ENCODE measurements at regions not wholly inside any gene's neighbourhood (a gene's known extent, or its start where the extent isn't known, plus 50 kb on each side); places are given as distances from the start of the nearest gene placed in this dataset.

GRCh38 chr11:122277493-122277892, 161.5 kb upstream of the BLID start:
- no peaks in the 10 kb centered on the region for H3K36me3 ChIP-seq
- TF ChIP-seq EP300 (IDR thresholded peaks at IDR 0.05) (no peak), POLR2A (IDR thresholded peaks at IDR 0.05) (no peak)
- TF ChIP-seq, protein P1, sequence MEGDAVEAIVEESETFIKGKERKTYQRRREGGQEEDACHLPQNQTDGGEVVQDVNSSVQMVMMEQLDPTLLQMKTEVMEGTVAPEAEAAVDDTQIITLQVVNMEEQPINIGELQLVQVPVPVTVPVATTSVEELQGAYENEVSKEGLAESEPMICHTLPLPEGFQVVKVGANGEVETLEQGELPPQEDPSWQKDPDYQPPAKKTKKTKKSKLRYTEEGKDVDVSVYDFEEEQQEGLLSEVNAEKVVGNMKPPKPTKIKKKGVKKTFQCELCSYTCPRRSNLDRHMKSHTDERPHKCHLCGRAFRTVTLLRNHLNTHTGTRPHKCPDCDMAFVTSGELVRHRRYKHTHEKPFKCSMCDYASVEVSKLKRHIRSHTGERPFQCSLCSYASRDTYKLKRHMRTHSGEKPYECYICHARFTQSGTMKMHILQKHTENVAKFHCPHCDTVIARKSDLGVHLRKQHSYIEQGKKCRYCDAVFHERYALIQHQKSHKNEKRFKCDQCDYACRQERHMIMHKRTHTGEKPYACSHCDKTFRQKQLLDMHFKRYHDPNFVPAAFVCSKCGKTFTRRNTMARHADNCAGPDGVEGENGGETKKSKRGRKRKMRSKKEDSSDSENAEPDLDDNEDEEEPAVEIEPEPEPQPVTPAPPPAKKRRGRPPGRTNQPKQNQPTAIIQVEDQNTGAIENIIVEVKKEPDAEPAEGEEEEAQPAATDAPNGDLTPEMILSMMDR (IDR thresholded peaks at IDR 0.05), result no peak
- 85 to 87% methylated on average over 4 of the region's 4 CpGs for WGBS, 2 donors
- no peak for DNase-seq (ENCODE audit: low spot score in 2 of 2)
- H3K4me1 ChIP-seq, result no peaks in the 10 kb centered on the region
- H3K9me3 ChIP-seq, result no peaks in the 10 kb centered on the region
- no peak overlapping the region for H3K4me3 ChIP-seq
- no peak overlapping the region for H3K27ac ChIP-seq
- no peaks in the 10 kb centered on the region for H3K27me3 ChIP-seq

DNA sequence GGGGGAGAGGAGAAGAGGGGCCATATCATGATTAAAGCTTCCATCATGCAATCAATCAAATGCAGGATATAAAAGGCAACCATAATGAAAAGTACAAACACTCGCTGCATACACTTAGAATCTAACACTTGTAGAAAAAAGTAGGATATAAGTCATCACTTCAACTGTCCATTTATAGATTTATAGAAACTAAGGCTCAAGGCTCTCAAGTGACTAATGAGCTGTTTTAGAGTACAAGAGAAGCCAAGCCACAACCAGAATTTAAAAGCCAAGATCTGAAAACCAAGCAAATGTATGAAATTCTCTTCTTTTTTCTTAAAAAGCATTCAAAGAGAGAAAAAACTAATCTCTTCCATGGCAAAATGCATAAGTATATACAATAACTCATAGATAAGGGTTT, 160.2 kb upstream of the BLID start:
- no peak for DNase-seq (ENCODE audit: low spot score in 2 of 2)
- H3K27me3 ChIP-seq, result no peaks in the 10 kb centered on the region
- H3K4me3 ChIP-seq, result no peak overlapping the region
- H3K9me3 ChIP-seq, result no peaks in the 10 kb centered on the region
- no peaks in the 10 kb centered on the region for H3K36me3 ChIP-seq
- H3K4me1 ChIP-seq, result no peaks in the 10 kb centered on the region
- H3K27ac ChIP-seq, result no peak overlapping the region
- WGBS, 2 donors, result 88 to 96% methylated on average over 1 of the region's 1 CpG
- no peak for TF ChIP-seq EP300 (IDR thresholded peaks at IDR 0.05)
- no peak for TF ChIP-seq POLR2A (IDR thresholded peaks at IDR 0.05)
- TF ChIP-seq, protein P1 (IDR thresholded peaks at IDR 0.05), result no peak

DNA sequence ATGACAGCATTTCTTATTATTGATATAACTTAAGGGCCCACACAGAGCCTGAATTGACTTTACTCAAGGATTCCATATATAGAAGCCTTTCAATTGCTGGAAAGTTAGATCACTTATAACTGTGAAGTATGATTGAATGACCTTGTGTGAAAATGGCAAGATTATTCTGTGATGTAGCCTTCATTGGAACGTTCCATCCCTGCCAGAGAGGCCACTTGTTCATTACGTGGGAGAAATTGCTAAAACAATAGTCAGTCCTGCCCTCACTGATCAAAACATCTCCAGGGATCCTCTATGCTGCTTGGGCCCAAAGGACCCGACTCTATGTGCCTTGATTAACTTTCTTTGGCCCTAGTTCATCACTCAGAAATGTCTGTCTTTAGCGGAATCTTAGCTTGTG, 159.5 kb upstream of the BLID start:
- TF ChIP-seq, protein P1 (IDR thresholded peaks at IDR 0.05), result no peak
- TF ChIP-seq POLR2A (IDR thresholded peaks at IDR 0.05) (no peak), EP300 (IDR thresholded peaks at IDR 0.05) (no peak)
- Histone ChIP-seq H3K4me3 (no peak overlapping the region), H3K9me3 (no peaks in the 10 kb centered on the region), H3K27me3 (no peaks in the 10 kb centered on the region), H3K36me3 (no peaks in the 10 kb centered on the region), H3K27ac (no peak overlapping the region), H3K4me1 (no peaks in the 10 kb centered on the region)
- WGBS, 2 donors, result 34 to 35% methylated on average over 4 of the region's 4 CpGs
- DNase-seq (ENCODE audit: low spot score in 2 of 2), result no peak

GRCh38 chr11:122273476-122274191, 157.6 kb upstream of the BLID start:
- Histone ChIP-seq H3K36me3 (no peaks in the 10 kb centered on the region), H3K27me3 (no peaks in the 10 kb centered on the region), H3K27ac (no peak overlapping the region), H3K9me3 (no peaks in the 10 kb centered on the region), H3K4me1 (no peaks in the 10 kb centered on the region), H3K4me3 (no peak overlapping the region)
- DNase-seq (ENCODE audit: low spot score in 2 of 2), result no peak
- TF ChIP-seq, protein P1 (IDR thresholded peaks at IDR 0.05), result no peak
- TF ChIP-seq POLR2A (IDR thresholded peaks at IDR 0.05), result no peak
- TF ChIP-seq EP300 (IDR thresholded peaks at IDR 0.05), result no peak
- WGBS, 2 donors, result 70 to 75% methylated on average over 3 of the region's 3 CpGs

GRCh38 chr11:122271745-122272144, 155.7 kb upstream of the BLID start:
- Histone ChIP-seq H3K4me3 (no peak overlapping the region), H3K9me3 (no peaks in the 10 kb centered on the region), H3K27ac (no peak overlapping the region), H3K27me3 (no peaks in the 10 kb centered on the region), H3K4me1 (peaks cover 0 to 12% (median under 1%) of the 10 kb centered on the region in 4 donors), H3K36me3 (no peaks in the 10 kb centered on the region)
- no peak for DNase-seq (ENCODE audit: low spot score in 2 of 2)
- TF ChIP-seq, protein P1 (IDR thresholded peaks at IDR 0.05), result no peak
- TF ChIP-seq POLR2A (IDR thresholded peaks at IDR 0.05), result no peak
- no peak for TF ChIP-seq EP300 (IDR thresholded peaks at IDR 0.05)
- WGBS, 2 donors, result 91 to 93% methylated on average over 4 of the region's 4 CpGs

All from tibial nerve (tissue), 4 donors.